WTC11 (cell line): ENCODE measurements at regions not wholly inside any gene's neighbourhood (a gene's known extent, or its start where the extent isn't known, plus 50 kb on each side); places are given as distances from the start of the nearest gene placed in this dataset.

Experiments used
- NR3C1 ChIP-seq: sonication (generic); formaldehyde crosslinking; conservative IDR thresholded peaks from 2 replicates; pipeline ENCODE4 v1.8.1; 2023; ENCODE audit warnings: low read depth, mild to moderate bottlenecking, missing genetic modification reagents
- RELA ChIP-seq: sonication (generic); formaldehyde crosslinking; IDR thresholded peaks from 2 replicates; pipeline ENCODE4 v1.8.1; 2022; ENCODE audit warnings: missing genetic modification reagents, mild to moderate bottlenecking, borderline replicate concordance
- ZNF671 ChIP-seq: fragments of 250-450 bp; sonication (Bioruptor Pico); IDR thresholded peaks from 2 replicates; pipeline ENCODE4 v1.8.0; 2021; ENCODE audit warnings: mild to moderate bottlenecking
- TF ChIP-seq, protein P1 (sequence below): fragments of 200-600 bp; IDR thresholded peaks from 2 replicates; pipeline ENCODE4 v1.8.0; 2022; ENCODE audit warnings: antibody characterized with exemption

DNA sequence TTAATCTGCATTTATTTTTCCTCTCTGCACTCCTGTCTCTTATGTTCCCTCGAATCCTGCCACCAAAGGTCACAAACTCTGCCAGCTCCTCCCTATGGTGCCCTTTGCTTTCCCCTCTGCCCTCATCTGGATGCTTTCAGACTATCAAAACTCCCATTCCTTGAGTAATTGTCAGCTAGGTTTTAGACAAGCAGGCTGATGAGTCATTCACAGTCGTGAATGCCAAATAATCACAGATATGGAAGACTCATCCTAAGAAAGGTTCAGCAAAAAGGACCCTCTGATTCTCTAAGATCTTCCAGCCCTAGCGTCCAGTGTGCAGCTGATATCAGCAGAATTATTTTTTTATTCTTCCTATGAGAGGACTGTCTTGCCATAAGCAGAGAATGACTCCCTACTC lies 104.5 kb upstream of the NUDT12 start:
- TF ChIP-seq RELA (CRISPR knock-in tag) (no peak), ZNF671 (CRISPR knock-in tag) (no peak), NR3C1 (no peak)
- TF ChIP-seq, protein P1, sequence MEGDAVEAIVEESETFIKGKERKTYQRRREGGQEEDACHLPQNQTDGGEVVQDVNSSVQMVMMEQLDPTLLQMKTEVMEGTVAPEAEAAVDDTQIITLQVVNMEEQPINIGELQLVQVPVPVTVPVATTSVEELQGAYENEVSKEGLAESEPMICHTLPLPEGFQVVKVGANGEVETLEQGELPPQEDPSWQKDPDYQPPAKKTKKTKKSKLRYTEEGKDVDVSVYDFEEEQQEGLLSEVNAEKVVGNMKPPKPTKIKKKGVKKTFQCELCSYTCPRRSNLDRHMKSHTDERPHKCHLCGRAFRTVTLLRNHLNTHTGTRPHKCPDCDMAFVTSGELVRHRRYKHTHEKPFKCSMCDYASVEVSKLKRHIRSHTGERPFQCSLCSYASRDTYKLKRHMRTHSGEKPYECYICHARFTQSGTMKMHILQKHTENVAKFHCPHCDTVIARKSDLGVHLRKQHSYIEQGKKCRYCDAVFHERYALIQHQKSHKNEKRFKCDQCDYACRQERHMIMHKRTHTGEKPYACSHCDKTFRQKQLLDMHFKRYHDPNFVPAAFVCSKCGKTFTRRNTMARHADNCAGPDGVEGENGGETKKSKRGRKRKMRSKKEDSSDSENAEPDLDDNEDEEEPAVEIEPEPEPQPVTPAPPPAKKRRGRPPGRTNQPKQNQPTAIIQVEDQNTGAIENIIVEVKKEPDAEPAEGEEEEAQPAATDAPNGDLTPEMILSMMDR = no peak
